ENCODE measurements at regions not wholly inside any gene's neighbourhood (a gene's known extent, or its start where the extent isn't known, plus 50 kb on each side); places are given as distances from the start of the nearest gene placed in this dataset.

GRCh38 chr3:82413171-82413570 is 651.7 kb upstream of the GBE1 start:
- TF ChIP-seq FOXP2 (optimal IDR thresholded peaks at IDR 0.05; ENCODE audit: borderline replicate concordance, extremely low read depth, extremely low read length, insufficient read depth) (no peak), POLR2AphosphoS5 (IDR thresholded peaks at IDR 0.05; ENCODE audit: low read depth, low read length) (no peak), TAF1 (IDR thresholded peaks at IDR 0.05; ENCODE audit: borderline replicate concordance, insufficient read depth, low read length) (no peak), SIN3A (IDR thresholded peaks at IDR 0.05; ENCODE audit: borderline replicate concordance, insufficient read depth, low read length) (no peak), REST (IDR thresholded peaks at IDR 0.05; ENCODE audit: insufficient read depth in 1 of 2, low read depth in 2 of 2, low read length in 2 of 2) (no peak)

GRCh38 chr3:82410366-82410765 is 648.9 kb upstream of the GBE1 start:
- TF ChIP-seq FOXP2 (optimal IDR thresholded peaks at IDR 0.05; ENCODE audit: borderline replicate concordance, extremely low read depth, extremely low read length, insufficient read depth) (no peak), REST (IDR thresholded peaks at IDR 0.05; ENCODE audit: insufficient read depth in 1 of 2, low read depth in 2 of 2, low read length in 2 of 2) (no peak), TAF1 (IDR thresholded peaks at IDR 0.05; ENCODE audit: borderline replicate concordance, insufficient read depth, low read length) (no peak), SIN3A (IDR thresholded peaks at IDR 0.05; ENCODE audit: borderline replicate concordance, insufficient read depth, low read length) (no peak), POLR2AphosphoS5 (IDR thresholded peaks at IDR 0.05; ENCODE audit: low read depth, low read length) (no peak)

- TF ChIP-seq TAF1 (IDR thresholded peaks at IDR 0.05; ENCODE audit: borderline replicate concordance, insufficient read depth, low read length) (no peak), REST (IDR thresholded peaks at IDR 0.05; ENCODE audit: insufficient read depth in 1 of 2, low read depth in 2 of 2, low read length in 2 of 2) (no peak), SIN3A (IDR thresholded peaks at IDR 0.05; ENCODE audit: borderline replicate concordance, insufficient read depth, low read length) (no peak), POLR2AphosphoS5 (IDR thresholded peaks at IDR 0.05; ENCODE audit: low read depth, low read length) (no peak), FOXP2 (optimal IDR thresholded peaks at IDR 0.05; ENCODE audit: borderline replicate concordance, extremely low read depth, extremely low read length, insufficient read depth) (no peak)
Measured at GRCh38 chr3:82409842-82410241, 648.4 kb upstream of the GBE1 start.

- TF ChIP-seq SIN3A (IDR thresholded peaks at IDR 0.05; ENCODE audit: borderline replicate concordance, insufficient read depth, low read length) (no peak), POLR2AphosphoS5 (IDR thresholded peaks at IDR 0.05; ENCODE audit: low read depth, low read length) (no peak), REST (IDR thresholded peaks at IDR 0.05; ENCODE audit: insufficient read depth in 1 of 2, low read depth in 2 of 2, low read length in 2 of 2) (no peak), FOXP2 (optimal IDR thresholded peaks at IDR 0.05; ENCODE audit: borderline replicate concordance, extremely low read depth, extremely low read length, insufficient read depth) (no peak), TAF1 (IDR thresholded peaks at IDR 0.05; ENCODE audit: borderline replicate concordance, insufficient read depth, low read length) (no peak)
Measured at GRCh38 chr3:82392203-82392775, 630.8 kb upstream of the GBE1 start.
